ENCODE measurements at regions not wholly inside any gene's neighbourhood (a gene's known extent, or its start where the extent isn't known, plus 50 kb on each side); places are given as distances from the start of the nearest gene placed in this dataset.

DNA sequence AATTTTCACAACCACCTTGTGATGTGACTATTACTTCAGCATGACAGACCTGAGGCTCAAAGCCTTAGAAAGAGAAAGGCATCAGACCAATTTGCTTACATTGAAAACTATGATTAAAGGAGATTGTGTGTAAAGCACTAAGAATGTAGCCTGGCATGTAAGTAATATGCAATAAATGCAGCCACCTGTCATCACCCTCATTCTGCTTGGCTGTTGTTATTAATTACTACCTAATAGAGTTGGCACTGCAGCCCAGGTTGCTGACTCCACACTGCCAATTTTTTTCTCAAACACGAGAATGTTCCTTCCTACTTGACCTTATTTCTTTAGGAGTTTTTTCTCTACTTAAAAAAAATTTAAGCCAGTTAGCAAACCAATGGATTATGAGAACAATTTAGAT, 61.2 kb upstream of the NPVF start:
- intact Hi-C loops (cut with DNase I, micrococcal nuclease), result no loop called here
- Histone ChIP-seq H3K27me3 (ENCODE audit: control insufficient read depth in 1 of 2, insufficient read depth in 2 of 2, low read length in 2 of 2) (no peaks in the 10 kb centered on the region), H3K9me3 (ENCODE audit: control insufficient read depth in 1 of 2, insufficient read depth in 1 of 2, low read length in 2 of 2) (no peaks in the 10 kb centered on the region), H3K4me3 (ENCODE audit: low read length) (no peak overlapping the region), H3K27ac (ENCODE audit: low read depth in 1 of 2, low read length in 2 of 2) (no peak overlapping the region), H3K36me3 (ENCODE audit: insufficient read depth, low read length) (no peaks in the 10 kb centered on the region), H3K4me1 (ENCODE audit: insufficient read depth, low read length) (no peaks in the 10 kb centered on the region)
- no peaks in the 10 kb centered on the region for H3K9me3 Mint-ChIP-seq
- H3K27ac Mint-ChIP-seq, result no peak overlapping the region
- no peaks in the 10 kb centered on the region for H3K36me3 Mint-ChIP-seq (ENCODE audit: low read depth)
- H3K4me3 Mint-ChIP-seq, result no peak overlapping the region
- peaks cover 10% of the 10 kb centered on the region for H3K27me3 Mint-ChIP-seq
- no peaks in the 10 kb centered on the region for H3K4me1 Mint-ChIP-seq (ENCODE audit: low read depth)
- ChIA-PET POLR2A (no interaction called here), CTCF (interaction anchor here (0.6 kb wide), 1 partner anchor 109 kb away, joined by 4 read pairs; no protein-coding TSS in a partner anchor)
- no peak for ATAC-seq (ENCODE audit: poor library complexity)
- no peak for DNase-seq
- TF ChIP-seq, protein P1, sequence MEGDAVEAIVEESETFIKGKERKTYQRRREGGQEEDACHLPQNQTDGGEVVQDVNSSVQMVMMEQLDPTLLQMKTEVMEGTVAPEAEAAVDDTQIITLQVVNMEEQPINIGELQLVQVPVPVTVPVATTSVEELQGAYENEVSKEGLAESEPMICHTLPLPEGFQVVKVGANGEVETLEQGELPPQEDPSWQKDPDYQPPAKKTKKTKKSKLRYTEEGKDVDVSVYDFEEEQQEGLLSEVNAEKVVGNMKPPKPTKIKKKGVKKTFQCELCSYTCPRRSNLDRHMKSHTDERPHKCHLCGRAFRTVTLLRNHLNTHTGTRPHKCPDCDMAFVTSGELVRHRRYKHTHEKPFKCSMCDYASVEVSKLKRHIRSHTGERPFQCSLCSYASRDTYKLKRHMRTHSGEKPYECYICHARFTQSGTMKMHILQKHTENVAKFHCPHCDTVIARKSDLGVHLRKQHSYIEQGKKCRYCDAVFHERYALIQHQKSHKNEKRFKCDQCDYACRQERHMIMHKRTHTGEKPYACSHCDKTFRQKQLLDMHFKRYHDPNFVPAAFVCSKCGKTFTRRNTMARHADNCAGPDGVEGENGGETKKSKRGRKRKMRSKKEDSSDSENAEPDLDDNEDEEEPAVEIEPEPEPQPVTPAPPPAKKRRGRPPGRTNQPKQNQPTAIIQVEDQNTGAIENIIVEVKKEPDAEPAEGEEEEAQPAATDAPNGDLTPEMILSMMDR (IDR thresholded peaks at IDR 0.05), result no peak

DNA sequence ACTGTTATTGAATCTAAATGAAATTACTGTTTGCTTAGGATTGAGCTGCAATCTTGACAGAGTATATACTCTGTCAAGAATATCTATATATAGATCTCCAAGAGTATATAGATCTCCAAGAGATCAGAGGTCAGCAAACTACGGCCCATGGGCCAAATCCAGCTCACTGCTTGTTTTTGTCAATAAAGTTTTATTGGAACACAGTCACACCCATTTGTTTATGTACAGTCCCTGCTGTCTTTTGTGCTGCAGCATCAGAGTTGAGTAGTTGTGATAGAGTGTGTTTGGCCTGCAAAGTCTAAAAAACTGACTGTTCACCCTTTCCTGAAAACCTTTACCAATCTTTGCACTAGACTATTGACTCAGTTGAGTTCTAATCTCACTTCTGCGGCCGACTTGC, 66.3 kb upstream of the NPVF start:
- Histone ChIP-seq H3K27ac (ENCODE audit: low read depth in 1 of 2, low read length in 2 of 2) (no peak overlapping the region), H3K4me1 (ENCODE audit: insufficient read depth, low read length) (no peaks in the 10 kb centered on the region), H3K36me3 (ENCODE audit: insufficient read depth, low read length) (no peaks in the 10 kb centered on the region), H3K9me3 (ENCODE audit: control insufficient read depth in 1 of 2, insufficient read depth in 1 of 2, low read length in 2 of 2) (no peaks in the 10 kb centered on the region), H3K27me3 (ENCODE audit: control insufficient read depth in 1 of 2, insufficient read depth in 2 of 2, low read length in 2 of 2) (peaks cover 0 to 4% of the 10 kb centered on the region in 2 experiments), H3K4me3 (ENCODE audit: low read length) (no peak overlapping the region)
- H3K9me3 Mint-ChIP-seq, result no peaks in the 10 kb centered on the region
- DNase-seq (no peak), ATAC-seq (ENCODE audit: poor library complexity) (no peak)
- no peak overlapping the region for H3K27ac Mint-ChIP-seq
- H3K36me3 Mint-ChIP-seq (ENCODE audit: low read depth), result no peaks in the 10 kb centered on the region
- H3K4me3 Mint-ChIP-seq, result no peak overlapping the region
- no peaks in the 10 kb centered on the region for H3K27me3 Mint-ChIP-seq
- ChIA-PET CTCF (no interaction called here), POLR2A (no interaction called here)
- H3K4me1 Mint-ChIP-seq (ENCODE audit: low read depth), result no peaks in the 10 kb centered on the region
- intact Hi-C loops (cut with DNase I, micrococcal nuclease), result no loop called here
- TF ChIP-seq, protein P1 (IDR thresholded peaks at IDR 0.05), result no peak

DNA sequence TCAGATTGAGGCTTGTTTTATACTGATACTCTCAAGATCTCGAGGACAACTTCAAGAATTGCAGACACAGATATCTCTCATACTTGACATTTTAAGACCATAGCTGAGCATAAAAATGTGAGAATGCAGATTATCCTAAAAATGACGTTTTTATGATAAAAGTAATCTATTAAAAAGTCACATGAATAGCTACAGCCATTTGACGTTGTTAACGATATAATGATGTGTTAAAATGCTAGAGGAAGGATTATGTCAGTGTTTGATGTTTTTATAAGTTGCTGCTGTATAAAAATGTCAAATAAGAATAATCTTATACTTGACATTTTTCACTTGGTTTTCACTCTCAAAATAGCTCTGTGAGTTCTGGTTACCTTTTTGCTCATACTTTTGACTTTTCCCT, 67.1 kb upstream of the NPVF start:
- Histone ChIP-seq H3K4me3 (ENCODE audit: low read length) (no peak overlapping the region), H3K36me3 (ENCODE audit: insufficient read depth, low read length) (no peaks in the 10 kb centered on the region), H3K27me3 (ENCODE audit: control insufficient read depth in 1 of 2, insufficient read depth in 2 of 2, low read length in 2 of 2) (peaks cover 0 to 4% of the 10 kb centered on the region in 2 experiments), H3K4me1 (ENCODE audit: insufficient read depth, low read length) (no peaks in the 10 kb centered on the region), H3K9me3 (ENCODE audit: control insufficient read depth in 1 of 2, insufficient read depth in 1 of 2, low read length in 2 of 2) (no peaks in the 10 kb centered on the region), H3K27ac (ENCODE audit: low read depth in 1 of 2, low read length in 2 of 2) (no peak overlapping the region)
- POLR2A ChIA-PET, result no interaction called here
- ATAC-seq (ENCODE audit: poor library complexity) (no peak), DNase-seq (no peak)
- Mint-ChIP-seq H3K27ac (no peak overlapping the region), H3K27me3 (no peaks in the 10 kb centered on the region), H3K36me3 (ENCODE audit: low read depth) (no peaks in the 10 kb centered on the region), H3K4me1 (ENCODE audit: low read depth) (no peaks in the 10 kb centered on the region), H3K4me3 (no peak overlapping the region), H3K9me3 (no peaks in the 10 kb centered on the region)
- intact Hi-C loops (cut with DNase I, micrococcal nuclease), result no loop called here
- CTCF ChIA-PET, result no interaction called here
- TF ChIP-seq, protein P1 (IDR thresholded peaks at IDR 0.05), result no peak
